Uterus (tissue), 3 donors: ENCODE measurements at regions not wholly inside any gene's neighbourhood (a gene's known extent, or its start where the extent isn't known, plus 50 kb on each side); places are given as distances from the start of the nearest gene placed in this dataset.
"Not testable (repeated sequence)": the region's sequence is repeated elsewhere in the genome, so short reads cannot be mapped to it uniquely, and the experiment has no call there.

Source experiments
- DNase-seq, 2 donors: peaks; one replicate each; pipeline ENCODE4 v3.0.0-alpha.2; 2019 to 2020
- H3K27ac ChIP-seq, 2 donors: fragments of 200-600 bp; sonication (generic); 1 replicate in 1 of 2; 2 replicates in 1 of 2; pipeline ENCODE4 v1.5.1; 2016 to 2018
- H3K27me3 ChIP-seq, 2 donors: fragments of 200-600 bp; sonication (generic); one replicate each; pipeline ENCODE4 v1.5.1; 2018 to 2019; ENCODE audit warnings: control low read depth in 1 of 2
- H3K36me3 ChIP-seq, 2 donors: fragments of 200-600 bp; sonication (generic); one replicate each; pipeline ENCODE4 v1.5.1; 2019; ENCODE audit warnings: control low read depth in 1 of 2
- H3K4me1 ChIP-seq, 2 donors: fragments of 200-600 bp; sonication (generic); one replicate each; pipeline ENCODE4 v1.5.1; 2018 to 2019; ENCODE audit warnings: control low read depth in 1 of 2
- H3K4me3 ChIP-seq, 2 donors: fragments of 200-600 bp; sonication (generic); 1 replicate in 1 of 2; 2 replicates in 1 of 2; pipeline ENCODE4 v1.5.1; 2018 to 2019; ENCODE audit warnings: mild to moderate bottlenecking in 1 of 2
- H3K9me3 ChIP-seq, 2 donors: fragments of 200-600 bp; sonication (generic); one replicate each; pipeline ENCODE4 v1.5.1; 2019; ENCODE audit warnings: control low read depth in 1 of 2
- POLR2A ChIP-seq, 2 donors: fragments of 450-650 bp; IDR thresholded peaks; one replicate each; pipeline ENCODE4 v1.6.1; 2016; ENCODE audit warnings: antibody characterized with exemption in 2 of 2, mild to moderate bottlenecking in 1 of 2, moderate library complexity in 1 of 2
- intact Hi-C: fragments of 100-400 bp; cut with DNase I; formaldehyde crosslinking; loops from one replicate; pipeline ENCODE4 v1.15.1; 2023; ENCODE audit warnings: low total_unique reads
- TF ChIP-seq, protein P1 (sequence below), 4 experiments: fragments of 200-600 bp in 2 of 4; fragments of 450-650 bp in 2 of 4; sonication (generic) in 2 of 4; IDR thresholded peaks; one replicate each; pipeline ENCODE4 v1.5.1; 2016 to 2019; ENCODE audit warnings: antibody characterized with exemption in 4 of 4, mild to moderate bottlenecking in 2 of 4, moderate library complexity in 1 of 4
- donor health status: DM: yes; HTN: yes; CAD: no.

DNA sequence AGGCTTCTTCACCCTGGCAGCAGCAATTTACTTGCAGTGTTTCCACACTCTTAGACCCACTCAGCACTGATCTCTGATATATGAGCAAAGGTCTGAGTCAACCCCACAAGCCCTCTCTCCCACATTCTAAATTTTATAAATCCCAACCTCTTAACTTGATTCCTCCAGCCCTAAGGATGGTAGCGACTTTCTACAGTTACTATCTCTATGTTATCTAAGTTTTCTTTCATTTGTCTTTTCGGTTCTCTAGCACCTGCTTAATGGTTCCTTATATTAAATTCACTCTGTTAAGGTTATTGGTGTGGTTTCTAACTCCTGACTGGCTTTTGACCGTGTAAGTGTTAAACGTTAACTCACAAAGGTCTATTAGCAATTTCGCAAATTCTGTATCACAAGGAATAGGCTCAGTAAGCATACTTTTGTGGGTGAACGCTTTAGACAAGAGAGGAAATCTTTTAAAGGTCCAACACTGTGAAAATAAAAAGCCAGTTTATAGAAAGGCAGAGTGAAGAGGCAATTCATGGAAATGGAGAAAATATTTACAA, 99.3 kb downstream of the DLEU7 start:
- H3K4me3 ChIP-seq, result no peak overlapping the region
- intact Hi-C loops, result no loop called here
- no peak for DNase-seq
- no peak for TF ChIP-seq POLR2A (IDR thresholded peaks at IDR 0.05)
- TF ChIP-seq, protein P1, sequence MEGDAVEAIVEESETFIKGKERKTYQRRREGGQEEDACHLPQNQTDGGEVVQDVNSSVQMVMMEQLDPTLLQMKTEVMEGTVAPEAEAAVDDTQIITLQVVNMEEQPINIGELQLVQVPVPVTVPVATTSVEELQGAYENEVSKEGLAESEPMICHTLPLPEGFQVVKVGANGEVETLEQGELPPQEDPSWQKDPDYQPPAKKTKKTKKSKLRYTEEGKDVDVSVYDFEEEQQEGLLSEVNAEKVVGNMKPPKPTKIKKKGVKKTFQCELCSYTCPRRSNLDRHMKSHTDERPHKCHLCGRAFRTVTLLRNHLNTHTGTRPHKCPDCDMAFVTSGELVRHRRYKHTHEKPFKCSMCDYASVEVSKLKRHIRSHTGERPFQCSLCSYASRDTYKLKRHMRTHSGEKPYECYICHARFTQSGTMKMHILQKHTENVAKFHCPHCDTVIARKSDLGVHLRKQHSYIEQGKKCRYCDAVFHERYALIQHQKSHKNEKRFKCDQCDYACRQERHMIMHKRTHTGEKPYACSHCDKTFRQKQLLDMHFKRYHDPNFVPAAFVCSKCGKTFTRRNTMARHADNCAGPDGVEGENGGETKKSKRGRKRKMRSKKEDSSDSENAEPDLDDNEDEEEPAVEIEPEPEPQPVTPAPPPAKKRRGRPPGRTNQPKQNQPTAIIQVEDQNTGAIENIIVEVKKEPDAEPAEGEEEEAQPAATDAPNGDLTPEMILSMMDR (IDR thresholded peaks at IDR 0.05), result no peak
- H3K27me3 ChIP-seq, result no peaks in the 10 kb centered on the region
- no peak overlapping the region for H3K27ac ChIP-seq
- H3K36me3 ChIP-seq, result no peaks in the 10 kb centered on the region
- no peaks in the 10 kb centered on the region for H3K9me3 ChIP-seq
- H3K4me1 ChIP-seq, result no peaks in the 10 kb centered on the region

DNA sequence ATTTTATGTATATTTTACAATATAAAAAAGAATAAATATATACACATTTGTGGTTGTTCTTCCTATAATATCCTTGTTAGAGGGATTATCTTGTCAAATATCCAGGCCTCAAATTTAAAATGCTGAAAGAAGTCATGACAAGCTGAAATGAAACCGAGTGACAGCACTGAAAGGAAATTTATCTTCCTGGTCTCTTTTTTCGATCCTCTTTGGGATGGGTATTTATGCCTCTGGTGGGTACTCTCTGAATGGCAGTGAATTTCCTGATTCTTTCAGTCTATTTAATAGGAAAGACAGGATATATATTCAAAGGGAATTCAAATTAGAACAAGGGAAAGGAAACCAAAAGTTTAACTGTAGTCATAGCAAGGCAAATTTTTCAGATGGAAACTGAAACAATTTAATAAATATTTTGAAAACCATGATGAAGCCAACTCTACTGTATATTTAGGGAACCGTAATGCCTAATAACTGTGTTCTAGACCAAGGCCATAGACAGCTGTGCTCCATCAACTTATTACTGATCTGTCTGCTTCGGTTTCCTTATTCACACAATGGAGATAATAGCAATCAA, 97.9 kb downstream of the DLEU7 start:
- no peaks in the 10 kb centered on the region for H3K36me3 ChIP-seq
- no peaks in the 10 kb centered on the region for H3K4me1 ChIP-seq
- intact Hi-C loops, result no loop called here
- H3K27me3 ChIP-seq, result no peaks in the 10 kb centered on the region
- no peak for TF ChIP-seq POLR2A (IDR thresholded peaks at IDR 0.05)
- TF ChIP-seq, protein P1 (IDR thresholded peaks at IDR 0.05), result no peak
- H3K27ac ChIP-seq, result no peak overlapping the region
- no peak for DNase-seq
- H3K9me3 ChIP-seq, result no peaks in the 10 kb centered on the region
- no peak overlapping the region for H3K4me3 ChIP-seq

DNA sequence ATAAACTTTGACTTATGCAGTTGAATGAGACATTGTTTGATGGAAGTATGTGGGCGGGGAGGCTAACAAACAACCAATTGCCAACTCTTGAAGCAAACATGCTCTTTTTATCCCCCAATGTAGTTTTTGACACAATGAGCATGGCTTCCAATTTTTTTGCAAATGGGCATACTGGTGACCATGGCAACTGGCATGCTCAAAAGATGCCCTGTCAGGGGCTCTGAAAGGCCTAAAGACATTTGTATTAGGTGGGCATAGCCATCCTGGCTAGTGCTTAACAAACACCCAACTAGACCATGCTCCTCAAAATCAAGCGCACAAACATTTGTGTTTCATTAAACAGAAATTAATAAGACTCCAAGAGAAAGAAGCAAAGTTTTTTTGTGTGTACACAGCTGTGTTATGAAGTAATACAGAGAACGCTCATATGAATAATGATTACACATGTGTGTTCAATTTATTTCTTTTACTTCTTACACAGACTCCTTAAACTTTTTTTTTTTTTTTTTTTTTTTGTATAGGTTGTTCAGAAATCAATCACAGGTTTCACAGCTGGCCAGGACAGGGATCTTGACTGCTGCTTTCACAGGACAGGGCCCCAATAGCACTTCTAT, 95.6 kb downstream of the DLEU7 start:
- intact Hi-C loops, result no loop called here
- DNase-seq, result no peak
- Histone ChIP-seq H3K4me3 (no peak overlapping the region), H3K4me1 (no peaks in the 10 kb centered on the region), H3K36me3 (no peaks in the 10 kb centered on the region), H3K9me3 (no peaks in the 10 kb centered on the region), H3K27me3 (no peaks in the 10 kb centered on the region), H3K27ac (no peak overlapping the region)
- TF ChIP-seq, protein P1 (IDR thresholded peaks at IDR 0.05), result no peak
- no peak for TF ChIP-seq POLR2A (IDR thresholded peaks at IDR 0.05)

DNA sequence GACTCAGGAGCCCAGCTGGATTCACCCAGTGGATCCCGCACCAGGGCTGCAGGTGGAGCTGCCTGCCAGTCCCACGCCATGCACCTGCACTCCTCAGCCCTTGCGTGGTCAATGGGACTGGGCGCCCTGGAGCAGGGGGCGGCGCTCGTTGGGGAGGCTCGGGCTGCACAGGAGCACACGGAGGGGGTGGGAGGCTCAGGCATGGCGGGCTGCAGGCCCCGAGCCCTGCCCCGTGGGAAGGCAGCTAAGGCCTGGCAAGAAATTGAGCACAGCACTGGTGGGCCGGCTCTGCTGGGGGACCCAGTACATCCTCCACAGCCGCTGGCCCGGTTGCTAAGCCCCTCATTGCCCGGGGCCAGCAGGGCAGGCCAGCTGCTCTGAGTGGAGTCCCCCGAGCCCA, 90.3 kb downstream of the DLEU7 start:
- H3K27ac ChIP-seq, DNase-seq, H3K4me3 ChIP-seq, H3K36me3 ChIP-seq, H3K27me3 ChIP-seq, H3K4me1 ChIP-seq, intact Hi-C loops, H3K9me3 ChIP-seq: not testable (repeated sequence)

DNA sequence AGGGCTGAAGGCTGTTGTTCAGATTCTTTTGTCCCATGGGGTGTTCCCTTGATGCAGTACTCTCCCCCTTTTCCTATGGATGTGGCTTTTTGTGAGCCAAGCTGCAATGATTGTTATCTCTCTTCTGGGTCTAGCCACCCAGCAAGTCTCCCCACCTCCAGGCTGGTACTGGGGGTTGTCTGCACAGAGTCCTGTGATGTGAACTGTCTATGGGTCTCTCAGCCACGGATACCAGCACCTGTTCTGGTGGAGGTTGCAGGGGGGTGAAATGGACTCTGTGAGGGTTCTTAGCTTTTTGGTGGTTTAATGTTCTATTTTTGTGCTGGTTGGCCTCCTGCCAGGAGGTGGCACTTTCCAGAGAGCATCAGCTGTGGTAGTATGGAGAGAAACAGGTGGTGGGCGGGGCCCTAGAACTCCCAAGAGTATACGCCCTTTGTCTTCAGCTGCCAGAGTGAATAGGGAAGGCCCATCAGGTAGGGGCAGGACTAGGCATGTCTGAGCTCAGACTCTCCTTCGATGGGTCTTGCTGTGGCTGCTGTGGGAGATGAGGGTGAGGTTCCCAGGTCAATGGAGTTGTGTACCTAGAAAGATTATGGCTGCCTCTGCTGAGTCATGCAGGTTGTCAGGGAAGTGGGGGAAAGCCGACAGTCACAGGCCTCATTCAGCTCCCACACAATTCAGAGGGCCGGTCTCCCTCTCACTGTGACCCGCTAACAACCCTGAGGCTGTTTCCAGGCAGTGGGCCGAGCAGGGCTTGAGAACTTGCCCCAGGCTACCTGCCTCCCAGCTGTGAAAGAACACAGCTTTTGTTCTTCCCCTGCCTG, 87.4 kb downstream of the DLEU7 start:
- H3K27me3 ChIP-seq, H3K4me3 ChIP-seq, H3K4me1 ChIP-seq, H3K36me3 ChIP-seq, H3K27ac ChIP-seq, intact Hi-C loops, DNase-seq, H3K9me3 ChIP-seq: not testable (repeated sequence)

DNA sequence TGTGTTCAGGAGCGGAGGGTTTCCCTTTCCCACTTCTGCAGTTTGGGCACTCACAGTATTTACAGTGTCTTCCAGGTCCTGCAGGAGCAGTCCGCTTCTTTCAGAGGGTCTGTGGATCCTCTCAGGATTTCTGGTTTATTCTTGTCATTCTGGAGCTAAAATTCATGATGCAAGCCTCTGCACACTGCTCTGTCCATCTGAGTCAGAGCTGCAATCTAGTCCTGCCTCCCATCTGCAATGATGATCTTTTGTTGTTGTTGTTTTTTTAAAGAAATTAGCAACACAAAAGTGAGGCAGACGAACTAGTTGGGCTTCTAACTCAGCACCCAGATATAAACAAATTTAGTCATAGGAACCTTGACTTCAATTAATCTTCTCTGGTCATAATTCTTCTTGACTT, 86.5 kb downstream of the DLEU7 start:
- Histone ChIP-seq H3K27ac (no peak overlapping the region), H3K4me1 (no peaks in the 10 kb centered on the region), H3K9me3 (no peaks in the 10 kb centered on the region), H3K27me3 (no peaks in the 10 kb centered on the region), H3K36me3 (no peaks in the 10 kb centered on the region), H3K4me3 (no peak overlapping the region)
- DNase-seq, result no peak
- TF ChIP-seq, protein P1 (IDR thresholded peaks at IDR 0.05), result no peak
- TF ChIP-seq POLR2A (IDR thresholded peaks at IDR 0.05), result no peak
- intact Hi-C loops, result no loop called here
